GM12878 (cell line): ENCODE measurements at regions not wholly inside any gene's neighbourhood (a gene's known extent, or its start where the extent isn't known, plus 50 kb on each side); places are given as distances from the start of the nearest gene placed in this dataset.

Source experiments
- ASH2L ChIP-seq: fragments of 300-600, 200-600 bp; sonication (generic); IDR thresholded peaks from 2 replicates; pipeline ENCODE4 v1.6.1; 2017; ENCODE audit warnings: low read depth, mild to moderate bottlenecking, borderline replicate concordance
- ATF2 ChIP-seq: IDR thresholded peaks from 2 replicates; pipeline ENCODE4 v1.6.1; 2012; ENCODE audit warnings: low read length, inconsistent platforms
- ATF7 ChIP-seq: fragments of 450-650 bp; IDR thresholded peaks from 2 replicates; pipeline ENCODE4 v1.6.1; 2016; ENCODE audit warnings: low read depth, mild to moderate bottlenecking
- BACH1 ChIP-seq: fragments of 450-650 bp; IDR thresholded peaks from 2 replicates; pipeline ENCODE4 v1.6.1; 2017; ENCODE audit warnings: mild to moderate bottlenecking, borderline replicate concordance
- BCL11A ChIP-seq: IDR thresholded peaks from 2 replicates; pipeline ENCODE4 v1.6.1; 2011; ENCODE audit warnings: low read depth, low read length
- BHLHE40 ChIP-seq, 2 experiments: fragments of 450-650 bp in 1 of 2; IDR thresholded peaks; 2 replicates each; pipeline ENCODE4 v1.6.1; 2011 to 2017; ENCODE audit warnings: low read depth in 2 of 2, borderline replicate concordance in 1 of 2, improper control_type of control experiment in 1 of 2, low read length in 1 of 2, mild to moderate bottlenecking in 1 of 2
- CHD1 ChIP-seq: IDR thresholded peaks from 2 replicates; pipeline ENCODE4 v1.6.1; 2012; ENCODE audit warnings: low read depth, low read length, improper control_type of control experiment
- CREM ChIP-seq: IDR thresholded peaks from 2 replicates; pipeline ENCODE4 v1.6.1; 2014; ENCODE audit warnings: antibody characterized with exemption, low read depth
- EGR1 ChIP-seq, 2 experiments: IDR thresholded peaks; 1 replicate in 1 of 2; 2 replicates in 1 of 2; pipeline ENCODE4 v1.6.1; 2011 to 2012; ENCODE audit warnings: low read depth in 2 of 2, low read length in 2 of 2, borderline replicate concordance in 1 of 2, mild to moderate bottlenecking in 1 of 2, moderate library complexity in 1 of 2
- EP300 ChIP-seq, 2 experiments: fragments of 150-350 bp in 1 of 2; IDR thresholded peaks; 2 replicates each; pipeline ENCODE4 v1.6.1; 2011 to 2012; ENCODE audit warnings: low read depth in 2 of 2, low read length in 2 of 2, borderline replicate concordance in 1 of 2, improper control_type of control experiment in 1 of 2, inconsistent platforms in 1 of 2; ENCODE audit not compliant: control insufficient read depth in 1 of 2
- FOS ChIP-seq: IDR thresholded peaks from 3 replicates; pipeline ENCODE4 v1.6.1; 2011; ENCODE audit warnings: borderline replicate concordance; ENCODE audit not compliant: insufficient read length; ENCODE audit errors: extremely low read depth
- FOXK2 ChIP-seq: fragments of 450-650 bp; IDR thresholded peaks from 2 replicates; pipeline ENCODE4 v1.6.1; 2017; ENCODE audit warnings: mild to moderate bottlenecking, moderate library complexity
- KDM1A ChIP-seq: fragments of 200-600 bp; sonication (generic); IDR thresholded peaks from 2 replicates; pipeline ENCODE4 v1.6.1; 2016; ENCODE audit warnings: borderline replicate concordance
- KLF5 ChIP-seq: fragments of 450-650 bp; IDR thresholded peaks from 2 replicates; pipeline ENCODE4 v1.6.1; 2014; ENCODE audit warnings: mild to moderate bottlenecking; ENCODE audit not compliant: partially characterized antibody
- MEF2A ChIP-seq: IDR thresholded peaks from 2 replicates; pipeline ENCODE4 v1.6.1; 2011; ENCODE audit warnings: low read depth, mild to moderate bottlenecking, low read length, moderate library complexity; ENCODE audit not compliant: insufficient read depth
- MTA3 ChIP-seq: IDR thresholded peaks from 2 replicates; pipeline ENCODE4 v1.6.1; 2012; ENCODE audit warnings: low read length, inconsistent platforms, borderline replicate concordance
- NR2C1 ChIP-seq: fragments of 450-650 bp; IDR thresholded peaks from 2 replicates; pipeline ENCODE4 v1.6.1; 2017; ENCODE audit warnings: antibody characterized with exemption, mild to moderate bottlenecking, moderate library complexity
- POLR2AphosphoS2 ChIP-seq: IDR thresholded peaks from 2 replicates; pipeline ENCODE4 v1.6.1; 2011; ENCODE audit warnings: low read depth, mild to moderate bottlenecking, low read length, improper control_type of control experiment, moderate library complexity
- RAD21 ChIP-seq: IDR thresholded peaks from 2 replicates; pipeline ENCODE4 v1.6.1; 2011; ENCODE audit warnings: mild to moderate bottlenecking, low read depth, low read length, moderate library complexity; ENCODE audit not compliant: insufficient read depth
- RFX5 ChIP-seq: IDR thresholded peaks from 2 replicates; pipeline ENCODE4 v1.6.1; 2011; ENCODE audit warnings: low read depth, low read length, improper control_type of control experiment
- SMAD5 ChIP-seq: IDR thresholded peaks from 2 replicates; pipeline ENCODE4 v1.6.1; 2016; ENCODE audit warnings: antibody characterized with exemption, low read depth
- SMARCA5 ChIP-seq: fragments of 450-650 bp; IDR thresholded peaks from 2 replicates; pipeline ENCODE4 v1.6.1; 2017; ENCODE audit warnings: mild to moderate bottlenecking
- SREBF1 ChIP-seq: IDR thresholded peaks from 2 replicates; pipeline ENCODE4 v1.6.1; 2012; ENCODE audit warnings: mild to moderate bottlenecking, low read length
- STAT1 ChIP-seq: fragments of 450-650 bp; conservative IDR thresholded peaks from 2 replicates; pipeline ENCODE4 v1.6.1; 2014; ENCODE audit warnings: antibody characterized with exemption, mild to moderate bottlenecking
- SUPT20H ChIP-seq: IDR thresholded peaks from 2 replicates; pipeline ENCODE4 v1.6.1; 2011; ENCODE audit warnings: low read depth, mild to moderate bottlenecking, low read length, moderate library complexity, borderline replicate concordance; ENCODE audit not compliant: control insufficient read depth
- TCF12 ChIP-seq: IDR thresholded peaks from 2 replicates; pipeline ENCODE4 v1.6.1; 2011; ENCODE audit warnings: low read depth, mild to moderate bottlenecking, low read length
- TCF7 ChIP-seq: IDR thresholded peaks from 2 replicates; pipeline ENCODE4 v1.6.1; 2014; ENCODE audit warnings: antibody characterized with exemption, borderline replicate concordance
- USF1 ChIP-seq: IDR thresholded peaks from 2 replicates; pipeline ENCODE4 v1.6.1; 2011; ENCODE audit warnings: borderline replicate concordance, low read depth, mild to moderate bottlenecking, moderate library complexity, mixed read lengths, low read length; ENCODE audit not compliant: insufficient read depth; ENCODE audit errors: extremely low read length
- YBX1 ChIP-seq: fragments of 450-650 bp; IDR thresholded peaks from 2 replicates; pipeline ENCODE4 v1.6.1; 2016; ENCODE audit warnings: antibody characterized with exemption
- ZNF217 ChIP-seq: fragments of 450-650 bp; IDR thresholded peaks from 2 replicates; pipeline ENCODE4 v1.6.1; 2017; ENCODE audit warnings: antibody characterized with exemption, mild to moderate bottlenecking

GRCh38 chr10:14389981-14390590 lies 59.4 kb upstream of the FRMD4A start (continued):
- no peak for TF ChIP-seq SREBF1
- no peak for TF ChIP-seq SMAD5
- TF ChIP-seq ATF2, result peak; percentile 90
- TF ChIP-seq CHD1, result no peak
- no peak for TF ChIP-seq KLF5
- peak; percentile 75; the same call in 1 of the 2 replicates for TF ChIP-seq MTA3
- TF ChIP-seq ATF7, result peak; percentile 87
- no peak for TF ChIP-seq NR2C1
- no peak for TF ChIP-seq POLR2AphosphoS2
- TF ChIP-seq TCF12, result 0 out of 2 replicates have a peak, but pooled peaks have one; percentile 45
- TF ChIP-seq CREM, result peak; percentile 41; the same call in 1 of the 2 replicates
- TF ChIP-seq MEF2A, result 0 out of 2 replicates have a peak, but pooled peaks have one; percentile 52
- TF ChIP-seq TCF7, result peak; percentile 96
- TF ChIP-seq KDM1A, result no peak
- TF ChIP-seq USF1, result no peak
- TF ChIP-seq ZNF217, result peak; percentile 94
- TF ChIP-seq FOXK2, result no peak
- peak; percentile 95 for TF ChIP-seq BCL11A
- TF ChIP-seq EP300 (IDR thresholded peaks at IDR 0.05; ENCODE audit: borderline replicate concordance in 1 of 2, control insufficient read depth in 1 of 2, low read depth in 2 of 2, low read length in 2 of 2), result peak; percentile 71 to 91
- no peak for TF ChIP-seq RAD21
- TF ChIP-seq FOS, result no peak
- TF ChIP-seq YBX1, result no peak
- TF ChIP-seq ASH2L, result no peak
- no peak for TF ChIP-seq RFX5
- no peak for TF ChIP-seq SUPT20H
- TF ChIP-seq STAT1, result no peak
- TF ChIP-seq BACH1, result peak; percentile 87; the same call in 1 of the 2 replicates
- TF ChIP-seq SMARCA5, result no peak
- peak; percentile 80 to 83 for TF ChIP-seq BHLHE40 (IDR thresholded peaks at IDR 0.05; ENCODE audit: borderline replicate concordance in 1 of 2, low read depth in 2 of 2, low read length in 1 of 2)
- no peak for TF ChIP-seq EGR1 (IDR thresholded peaks at IDR 0.05; ENCODE audit: borderline replicate concordance in 1 of 2, low read depth in 2 of 2, low read length in 2 of 2)
